ENCODE measurements at regions not wholly inside any gene's neighbourhood (a gene's known extent, or its start where the extent isn't known, plus 50 kb on each side); places are given as distances from the start of the nearest gene placed in this dataset.

DNA sequence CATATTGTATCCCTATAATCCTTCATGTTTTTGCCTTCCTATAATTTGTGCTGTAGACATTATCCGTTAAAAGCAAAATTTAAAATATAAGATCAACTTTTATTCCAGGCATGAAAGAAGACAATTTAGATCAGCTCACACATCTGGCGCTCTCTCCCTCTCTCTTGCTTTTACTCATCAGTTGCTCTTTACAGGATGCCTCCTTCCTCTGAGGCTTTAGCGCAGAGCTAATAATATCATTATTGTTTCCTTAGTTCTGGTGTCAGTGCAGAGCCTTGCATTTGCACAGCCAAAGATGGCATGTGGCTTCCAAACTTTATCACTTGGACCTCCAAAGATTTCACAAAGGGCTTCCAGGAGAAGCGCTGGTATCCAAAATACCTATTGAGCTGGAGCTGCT is 295.1 kb downstream of the FGF9 start:
- H2BK5ac ChIP-seq (ENCODE audit: low read length) = no peak overlapping the region
- H3K79me2 ChIP-seq (ENCODE audit: control insufficient read depth, insufficient read depth, low read length) = no peaks in the 10 kb centered on the region
- no peaks in the 10 kb centered on the region for H3K36me3 ChIP-seq (ENCODE audit: control insufficient read depth, insufficient read depth, low read length)
- no CpG with 5 or more reads among the region's 4 CpGs for WGBS (ENCODE audit: extremely low coverage, insufficient coverage, low lambda C conversion rate)
- no peak overlapping the region for H3K27ac ChIP-seq (ENCODE audit: low read depth, low read length)
- H3K4me1 ChIP-seq (ENCODE audit: control insufficient read depth, low read depth, low read length) = no peaks in the 10 kb centered on the region
- no peak overlapping the region for H3K18ac ChIP-seq (ENCODE audit: low read length)
- H3K56ac ChIP-seq (ENCODE audit: low read length) = no peak overlapping the region
- H4K5ac ChIP-seq (ENCODE audit: low read length) = no peak overlapping the region
- H3K79me1 ChIP-seq (ENCODE audit: low read length) = no peaks in the 10 kb centered on the region
- no peaks in the 10 kb centered on the region for H3K27me3 ChIP-seq (ENCODE audit: insufficient read depth, low read length, poor library complexity)
- H2BK120ac ChIP-seq (ENCODE audit: low read depth, low read length) = no peak overlapping the region
- H2BK15ac ChIP-seq (replicated peaks; ENCODE audit: low read depth) = no peak overlapping the region
- H3K4me2 ChIP-seq (ENCODE audit: low read length) = no peak overlapping the region
- no peak overlapping the region for H2AK5ac ChIP-seq (ENCODE audit: low read length)
- H3K23ac ChIP-seq (ENCODE audit: low read length) = no peak overlapping the region
- no peak overlapping the region for H3K4ac ChIP-seq (ENCODE audit: low read depth, low read length)
- H3K9ac ChIP-seq (ENCODE audit: low read length) = no peak overlapping the region
- no peak overlapping the region for H3K4me3 ChIP-seq (ENCODE audit: low read length)
- H4K8ac ChIP-seq (ENCODE audit: low read depth, low read length) = no peak overlapping the region
- DNase-seq = no peak

DNA sequence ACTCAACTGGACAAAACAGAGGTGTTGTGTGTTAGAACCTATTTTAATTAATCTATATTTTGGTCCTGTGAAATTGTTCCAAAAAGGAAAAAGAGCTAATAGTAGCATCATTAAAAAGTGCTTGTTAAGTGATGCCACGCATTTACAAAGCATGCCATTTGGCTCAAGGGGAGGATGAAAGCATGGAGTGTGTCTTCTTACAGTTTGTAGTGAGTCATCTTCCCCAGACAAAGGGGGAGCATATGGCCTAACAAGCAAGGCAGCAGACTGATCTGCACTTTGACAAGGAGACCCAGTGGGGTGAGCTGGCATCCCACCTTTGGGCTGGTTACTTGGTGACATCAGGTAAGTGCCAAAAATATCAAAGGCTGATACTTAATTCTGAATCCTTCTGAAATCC is 297.0 kb downstream of the FGF9 start:
- H3K23ac ChIP-seq (ENCODE audit: low read length) = no peak overlapping the region
- no peaks in the 10 kb centered on the region for H3K36me3 ChIP-seq (ENCODE audit: control insufficient read depth, insufficient read depth, low read length)
- H3K56ac ChIP-seq (ENCODE audit: low read length) = no peak overlapping the region
- no CpG with 5 or more reads among the region's 1 CpG for WGBS (ENCODE audit: extremely low coverage, insufficient coverage, low lambda C conversion rate)
- no peak overlapping the region for H3K4me3 ChIP-seq (ENCODE audit: low read length)
- no peaks in the 10 kb centered on the region for H3K4me1 ChIP-seq (ENCODE audit: control insufficient read depth, low read depth, low read length)
- no peak overlapping the region for H2BK5ac ChIP-seq (ENCODE audit: low read length)
- no peak overlapping the region for H2BK120ac ChIP-seq (ENCODE audit: low read depth, low read length)
- H4K5ac ChIP-seq (ENCODE audit: low read length) = no peak overlapping the region
- H3K79me2 ChIP-seq (ENCODE audit: control insufficient read depth, insufficient read depth, low read length) = no peaks in the 10 kb centered on the region
- H3K18ac ChIP-seq (ENCODE audit: low read length) = no peak overlapping the region
- H3K4ac ChIP-seq (ENCODE audit: low read depth, low read length) = no peak overlapping the region
- no peak overlapping the region for H3K27ac ChIP-seq (ENCODE audit: low read depth, low read length)
- no peak overlapping the region for H3K9ac ChIP-seq (ENCODE audit: low read length)
- H3K79me1 ChIP-seq (ENCODE audit: low read length) = no peaks in the 10 kb centered on the region
- H4K8ac ChIP-seq (ENCODE audit: low read depth, low read length) = no peak overlapping the region
- no peak overlapping the region for H2AK5ac ChIP-seq (ENCODE audit: low read length)
- no peak overlapping the region for H3K4me2 ChIP-seq (ENCODE audit: low read length)
- no peak for DNase-seq
- no peaks in the 10 kb centered on the region for H3K27me3 ChIP-seq (ENCODE audit: insufficient read depth, low read length, poor library complexity)
- H2BK15ac ChIP-seq (replicated peaks; ENCODE audit: low read depth) = no peak overlapping the region

DNA sequence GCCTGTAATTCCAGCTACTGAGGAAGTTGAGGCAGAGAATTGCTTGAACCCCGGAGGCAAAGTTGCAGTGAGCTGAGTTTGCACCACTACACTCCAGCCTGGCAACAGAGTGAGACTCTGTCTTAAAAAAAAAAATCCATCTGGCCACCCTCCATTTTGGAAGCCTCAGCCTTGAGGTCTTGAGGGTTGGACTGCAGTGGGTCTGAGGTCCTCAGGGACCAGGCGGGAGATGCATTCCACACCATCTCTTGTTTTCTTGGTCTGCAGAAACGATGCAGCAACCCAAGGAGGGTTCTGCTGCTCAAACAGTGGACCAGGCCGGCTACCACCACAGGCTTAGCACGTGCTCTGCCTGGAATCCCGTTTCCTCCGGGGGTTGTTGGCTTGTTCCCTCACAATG is 299.3 kb downstream of the FGF9 start:
- Histone ChIP-seq H3K36me3 (ENCODE audit: control insufficient read depth, insufficient read depth, low read length) (no peaks in the 10 kb centered on the region), H3K27me3 (ENCODE audit: insufficient read depth, low read length, poor library complexity) (no peaks in the 10 kb centered on the region), H3K4me2 (ENCODE audit: low read length) (no peak overlapping the region), H2AK5ac (ENCODE audit: low read length) (no peak overlapping the region), H2BK5ac (ENCODE audit: low read length) (no peak overlapping the region), H2BK120ac (ENCODE audit: low read depth, low read length) (no peak overlapping the region), H3K27ac (ENCODE audit: low read depth, low read length) (no peak overlapping the region), H3K4ac (ENCODE audit: low read depth, low read length) (no peak overlapping the region), H3K79me1 (ENCODE audit: low read length) (no peaks in the 10 kb centered on the region), H3K56ac (ENCODE audit: low read length) (no peak overlapping the region), H3K4me3 (ENCODE audit: low read length) (no peak overlapping the region), H3K9ac (ENCODE audit: low read length) (no peak overlapping the region), H3K23ac (ENCODE audit: low read length) (no peak overlapping the region), H4K5ac (ENCODE audit: low read length) (no peak overlapping the region), H2BK15ac (replicated peaks; ENCODE audit: low read depth) (no peak overlapping the region), H3K18ac (ENCODE audit: low read length) (no peak overlapping the region), H3K4me1 (ENCODE audit: control insufficient read depth, low read depth, low read length) (no peaks in the 10 kb centered on the region), H3K79me2 (ENCODE audit: control insufficient read depth, insufficient read depth, low read length) (no peaks in the 10 kb centered on the region), H4K8ac (ENCODE audit: low read depth, low read length) (no peak overlapping the region)
- WGBS (ENCODE audit: extremely low coverage, insufficient coverage, low lambda C conversion rate) = no CpG with 5 or more reads among the region's 7 CpGs
- no peak for DNase-seq

DNA sequence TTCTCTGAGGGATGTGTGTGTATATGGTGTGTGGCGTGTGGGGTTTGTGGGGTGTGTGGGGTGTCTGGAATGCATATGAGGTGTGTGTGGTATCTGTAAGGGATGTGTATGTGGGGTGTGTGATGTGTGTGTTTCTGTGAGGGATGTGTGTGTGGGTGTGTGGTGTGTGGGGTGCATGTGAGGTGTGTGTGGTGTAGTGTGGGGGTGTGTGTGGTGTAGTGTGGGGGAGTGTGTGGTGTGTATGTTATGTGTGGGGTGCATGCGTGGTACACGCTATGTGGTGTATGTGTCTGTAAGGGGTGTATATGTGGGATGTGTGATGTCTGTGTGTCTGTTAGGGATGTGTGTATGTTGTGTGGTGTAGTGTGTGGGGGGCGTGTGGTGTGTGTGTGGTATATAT is 300.0 kb downstream of the FGF9 start:
- DNase-seq = no peak
- no peak overlapping the region for H3K9ac ChIP-seq (ENCODE audit: low read length)
- no peak overlapping the region for H3K27ac ChIP-seq (ENCODE audit: low read depth, low read length)
- H3K79me1 ChIP-seq (ENCODE audit: low read length) = no peaks in the 10 kb centered on the region
- WGBS (ENCODE audit: extremely low coverage, insufficient coverage, low lambda C conversion rate) = 100% methylated on average over 2 of the region's 4 CpGs
- H3K4me3 ChIP-seq (ENCODE audit: low read length) = no peak overlapping the region
- H2BK120ac ChIP-seq (ENCODE audit: low read depth, low read length) = no peak overlapping the region
- no peak overlapping the region for H3K4me2 ChIP-seq (ENCODE audit: low read length)
- no peak overlapping the region for H2BK15ac ChIP-seq (replicated peaks; ENCODE audit: low read depth)
- H3K4me1 ChIP-seq (ENCODE audit: control insufficient read depth, low read depth, low read length) = no peaks in the 10 kb centered on the region
- H4K8ac ChIP-seq (ENCODE audit: low read depth, low read length) = no peak overlapping the region
- H3K27me3 ChIP-seq (ENCODE audit: insufficient read depth, low read length, poor library complexity) = no peaks in the 10 kb centered on the region
- no peak overlapping the region for H3K56ac ChIP-seq (ENCODE audit: low read length)
- no peak overlapping the region for H2AK5ac ChIP-seq (ENCODE audit: low read length)
- no peak overlapping the region for H3K23ac ChIP-seq (ENCODE audit: low read length)
- no peak overlapping the region for H2BK5ac ChIP-seq (ENCODE audit: low read length)
- H3K79me2 ChIP-seq (ENCODE audit: control insufficient read depth, insufficient read depth, low read length) = no peaks in the 10 kb centered on the region
- no peak overlapping the region for H3K4ac ChIP-seq (ENCODE audit: low read depth, low read length)
- no peaks in the 10 kb centered on the region for H3K36me3 ChIP-seq (ENCODE audit: control insufficient read depth, insufficient read depth, low read length)
- H4K5ac ChIP-seq (ENCODE audit: low read length) = no peak overlapping the region
- H3K18ac ChIP-seq (ENCODE audit: low read length) = no peak overlapping the region

DNA sequence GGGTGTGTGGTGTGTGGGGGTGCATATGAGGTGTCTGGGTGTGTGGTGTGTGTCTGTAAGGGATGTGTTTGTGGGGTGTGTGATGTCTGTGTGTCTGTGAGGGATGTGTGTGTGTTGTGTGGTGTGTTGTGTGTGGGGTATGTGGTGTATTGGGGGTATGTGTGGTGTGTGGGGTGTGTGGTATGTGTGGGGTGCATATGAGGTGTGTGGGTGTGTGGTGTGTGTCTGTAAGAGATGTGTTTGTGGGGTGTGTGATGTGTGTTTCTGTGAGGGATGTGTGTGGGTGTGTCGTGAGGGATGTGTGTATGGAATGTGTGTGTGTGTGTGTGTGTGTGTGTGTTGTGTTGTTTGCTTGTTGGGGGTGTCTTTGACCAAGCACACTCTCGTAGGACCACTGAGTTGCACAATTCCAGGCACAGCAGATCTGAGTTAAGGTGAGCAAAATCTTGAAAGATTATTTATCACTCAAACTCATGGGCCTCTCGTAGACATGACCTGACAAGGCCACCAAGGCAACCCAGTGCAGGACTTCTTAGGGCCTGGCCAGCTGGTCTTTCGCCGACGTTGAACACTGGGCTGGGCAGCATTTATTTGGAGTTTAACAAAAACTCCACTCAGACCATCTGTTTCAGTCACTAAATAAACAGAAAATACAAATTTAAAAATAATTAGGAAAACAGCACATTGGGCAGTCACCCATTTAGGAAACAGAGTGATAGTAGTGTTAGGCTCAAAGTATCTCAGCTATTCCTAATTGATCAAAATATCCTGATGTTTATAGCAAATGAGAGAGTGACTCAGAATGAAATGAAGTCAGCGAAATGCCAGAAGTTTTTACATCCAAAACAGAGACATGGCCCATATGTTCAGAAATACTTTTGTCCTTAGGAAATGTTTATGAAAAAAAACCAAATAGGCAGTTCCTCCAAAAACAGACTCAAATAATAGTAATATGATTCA is 301.1 kb downstream of the FGF9 start:
- Histone ChIP-seq H3K56ac (ENCODE audit: low read length) (no peak overlapping the region), H2AK5ac (ENCODE audit: low read length) (no peak overlapping the region), H3K36me3 (ENCODE audit: control insufficient read depth, insufficient read depth, low read length) (no peaks in the 10 kb centered on the region), H3K27me3 (ENCODE audit: insufficient read depth, low read length, poor library complexity) (no peaks in the 10 kb centered on the region), H3K23ac (ENCODE audit: low read length) (no peak overlapping the region), H3K4me2 (ENCODE audit: low read length) (no peak overlapping the region), H3K18ac (ENCODE audit: low read length) (no peak overlapping the region), H3K79me1 (ENCODE audit: low read length) (no peaks in the 10 kb centered on the region), H4K5ac (ENCODE audit: low read length) (no peak overlapping the region), H2BK5ac (ENCODE audit: low read length) (no peak overlapping the region), H2BK15ac (replicated peaks; ENCODE audit: low read depth) (no peak overlapping the region), H3K4me1 (ENCODE audit: control insufficient read depth, low read depth, low read length) (no peaks in the 10 kb centered on the region), H2BK120ac (ENCODE audit: low read depth, low read length) (no peak overlapping the region), H3K27ac (ENCODE audit: low read depth, low read length) (no peak overlapping the region), H3K4ac (ENCODE audit: low read depth, low read length) (no peak overlapping the region), H3K4me3 (ENCODE audit: low read length) (no peak overlapping the region), H3K79me2 (ENCODE audit: control insufficient read depth, insufficient read depth, low read length) (no peaks in the 10 kb centered on the region), H4K8ac (ENCODE audit: low read depth, low read length) (no peak overlapping the region), H3K9ac (ENCODE audit: low read length) (no peak overlapping the region)
- 100% methylated on average over 1 of the region's 7 CpGs for WGBS (ENCODE audit: extremely low coverage, insufficient coverage, low lambda C conversion rate)
- DNase-seq = no peak
